ENCODE measurements at regions not wholly inside any gene's neighbourhood (a gene's known extent, or its start where the extent isn't known, plus 50 kb on each side); places are given as distances from the start of the nearest gene placed in this dataset.

DNA sequence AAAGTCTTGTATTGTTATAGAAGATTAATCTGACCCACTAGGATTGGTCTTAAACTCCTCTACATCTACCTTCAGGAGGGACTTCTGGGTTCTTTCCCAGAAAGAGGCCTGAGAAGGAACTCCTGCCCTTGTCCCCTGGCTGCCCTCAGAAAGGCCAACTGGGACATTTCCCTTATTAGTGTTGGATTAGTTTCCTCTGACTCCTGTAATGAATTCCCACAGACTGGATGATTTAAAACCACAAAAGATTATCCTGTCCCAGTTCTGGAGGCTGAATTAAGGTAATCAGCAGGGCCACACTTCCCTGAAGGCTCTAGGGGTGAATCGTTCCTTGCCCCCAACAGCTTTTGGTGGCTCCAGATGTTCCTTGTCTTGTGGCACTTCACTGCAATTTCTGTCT, 102.8 kb upstream of the NMNAT3 start:
- DNase-seq (ENCODE audit: extremely low read depth in 1 of 2, low read depth in 1 of 2) = no peak

DNA sequence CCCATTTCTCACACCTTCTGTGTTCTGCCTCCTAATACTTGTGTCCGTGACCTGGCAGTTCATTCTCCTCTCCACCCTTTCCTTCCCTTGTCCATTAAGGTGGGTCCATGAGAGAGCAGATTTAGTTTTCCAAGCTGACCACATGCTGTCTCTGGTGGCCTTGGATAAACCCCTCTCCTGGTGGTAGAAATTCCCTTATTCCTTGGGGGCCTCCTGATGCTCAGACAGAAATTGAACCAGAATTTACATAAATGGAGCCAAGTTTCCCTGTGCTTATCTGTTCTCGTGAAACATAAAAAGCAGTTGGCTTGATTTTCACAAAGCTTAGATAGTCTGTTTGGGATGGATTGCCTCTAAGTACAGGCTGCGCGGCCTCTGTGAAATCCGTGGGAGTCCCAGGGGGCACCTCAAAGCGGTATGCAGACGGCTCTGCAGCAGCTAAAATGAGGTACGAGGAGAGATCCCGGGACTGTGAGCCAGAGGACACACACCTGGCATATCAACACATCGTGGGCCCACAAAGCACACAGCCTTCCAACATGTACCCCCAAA, 101.0 kb upstream of the NMNAT3 start:
- DNase-seq (ENCODE audit: extremely low read depth in 1 of 2, low read depth in 1 of 2) = no peak

DNA sequence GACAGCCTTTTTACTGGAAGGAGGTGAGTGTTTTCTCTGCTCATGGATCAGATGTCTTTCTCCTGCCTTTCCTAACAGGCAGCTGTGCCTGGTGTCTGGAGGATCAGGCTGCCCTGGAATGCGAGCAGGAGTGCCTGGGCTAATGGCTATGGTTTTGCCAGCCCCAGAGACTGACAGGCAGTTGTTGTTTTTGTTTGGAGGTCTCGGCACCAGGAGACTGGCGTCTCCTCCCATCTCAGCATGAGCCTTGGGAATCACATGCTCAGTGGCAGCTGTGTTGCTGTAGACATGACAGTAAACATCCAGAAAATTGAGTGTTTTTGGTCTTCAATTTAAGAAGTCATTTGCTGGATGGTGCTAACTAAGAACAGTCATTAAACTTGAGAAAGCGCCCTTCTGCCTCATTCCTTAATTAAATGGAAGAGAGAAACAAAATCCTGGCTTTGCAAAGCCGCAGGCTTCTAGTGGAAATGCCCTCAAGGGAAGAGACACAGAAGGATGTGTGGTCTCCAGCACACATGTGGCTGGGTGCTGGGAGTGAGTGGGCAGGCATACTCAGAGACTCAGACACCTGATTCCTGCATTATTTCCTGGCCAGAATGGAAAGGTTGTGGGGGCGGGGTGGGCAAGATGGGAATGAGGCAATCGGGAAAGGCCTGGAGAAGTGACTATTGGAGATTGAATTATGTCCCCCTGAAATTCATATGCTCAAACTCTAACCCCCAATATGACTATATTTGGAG, 97.0 kb upstream of the NMNAT3 start:
- DNase-seq (ENCODE audit: extremely low read depth in 1 of 2, low read depth in 1 of 2) = no peak

DNA sequence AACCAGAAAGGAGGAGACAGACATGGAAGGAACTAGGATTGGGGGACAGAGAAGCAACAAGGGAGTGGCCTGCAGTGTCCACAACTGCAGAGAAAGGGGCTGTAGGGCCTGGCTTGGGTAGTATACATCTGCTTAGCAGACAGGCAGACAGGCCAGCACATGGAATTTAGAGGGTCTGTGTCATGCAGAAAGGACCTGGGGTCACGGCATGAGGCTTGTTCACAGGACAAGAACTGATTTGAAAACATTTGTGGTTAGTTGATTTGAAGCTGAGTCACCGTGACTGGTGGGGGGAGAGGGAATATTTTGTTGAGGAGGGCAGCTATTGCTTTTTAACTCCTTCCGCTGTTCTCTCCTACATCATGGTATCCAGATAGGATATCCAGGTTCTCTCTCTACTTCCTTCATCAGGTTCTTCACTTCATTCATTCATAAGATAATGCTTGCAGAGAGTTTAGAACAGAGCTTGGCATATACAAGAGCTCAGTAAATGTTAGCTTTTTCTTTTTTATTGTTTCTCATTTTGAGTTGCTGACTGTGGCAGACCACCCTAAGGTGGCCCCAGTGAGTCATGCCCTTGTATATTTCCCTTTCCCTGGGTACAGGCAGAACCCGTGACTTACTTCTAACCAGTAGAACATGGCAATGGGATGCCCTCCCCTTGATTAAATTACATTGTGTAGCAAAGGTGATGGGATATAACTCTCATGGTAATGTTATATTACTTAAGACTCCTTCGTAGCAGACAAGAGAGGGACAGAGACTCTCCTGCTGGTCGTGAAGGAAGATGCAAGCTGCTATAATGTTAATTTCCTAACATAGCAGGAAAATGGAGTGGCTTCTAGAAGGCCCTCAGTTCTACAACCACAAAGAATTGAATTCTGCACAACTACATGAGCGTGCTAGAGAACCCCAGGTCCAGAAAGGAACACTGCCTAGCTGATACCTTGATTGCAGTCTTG, 95.0 kb upstream of the NMNAT3 start:
- DNase-seq (ENCODE audit: extremely low read depth in 1 of 2, low read depth in 1 of 2) = peak in 1 of 2 donors; percentile 0

DNA sequence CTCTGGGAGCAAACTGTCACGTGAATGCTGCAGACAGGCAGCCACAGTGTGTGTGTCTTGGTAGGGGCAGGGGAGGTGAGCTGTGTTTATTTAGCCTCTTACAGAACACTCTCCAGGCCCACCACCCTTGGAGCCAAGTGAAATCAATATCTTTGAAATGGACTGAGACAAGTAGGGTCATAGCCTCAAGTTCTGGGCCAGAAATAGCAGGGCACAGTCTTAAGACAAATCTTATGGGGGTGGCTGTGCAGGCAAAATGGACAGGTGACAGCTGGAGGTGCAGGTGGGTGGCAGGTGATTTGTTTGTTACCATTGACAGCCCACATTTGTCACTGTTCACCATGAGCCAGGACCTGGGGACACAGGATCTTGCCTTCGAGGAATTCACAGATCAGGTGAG, 93.6 kb upstream of the NMNAT3 start:
- DNase-seq (ENCODE audit: extremely low read depth in 1 of 2, low read depth in 1 of 2) = no peak

DNA sequence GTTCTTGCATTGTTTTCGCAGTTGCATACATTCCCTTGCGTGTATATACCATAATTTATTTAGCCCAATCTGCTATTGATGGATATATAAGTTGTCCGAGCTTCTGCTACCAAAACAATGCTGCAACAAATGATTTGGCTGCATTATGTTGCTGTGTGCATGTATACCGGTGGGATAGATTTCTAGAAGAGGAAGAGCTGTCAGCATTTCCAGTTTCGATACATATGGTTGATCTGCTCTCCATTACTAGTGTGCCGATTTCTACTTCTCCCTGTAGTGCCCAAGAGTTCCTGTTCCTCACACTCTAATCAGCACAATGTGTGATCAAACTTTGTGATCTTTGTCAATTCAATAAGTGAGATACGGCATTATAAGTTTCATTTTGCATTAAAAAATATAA, 92.8 kb upstream of the NMNAT3 start:
- DNase-seq (ENCODE audit: extremely low read depth in 1 of 2, low read depth in 1 of 2) = no peak

DNA sequence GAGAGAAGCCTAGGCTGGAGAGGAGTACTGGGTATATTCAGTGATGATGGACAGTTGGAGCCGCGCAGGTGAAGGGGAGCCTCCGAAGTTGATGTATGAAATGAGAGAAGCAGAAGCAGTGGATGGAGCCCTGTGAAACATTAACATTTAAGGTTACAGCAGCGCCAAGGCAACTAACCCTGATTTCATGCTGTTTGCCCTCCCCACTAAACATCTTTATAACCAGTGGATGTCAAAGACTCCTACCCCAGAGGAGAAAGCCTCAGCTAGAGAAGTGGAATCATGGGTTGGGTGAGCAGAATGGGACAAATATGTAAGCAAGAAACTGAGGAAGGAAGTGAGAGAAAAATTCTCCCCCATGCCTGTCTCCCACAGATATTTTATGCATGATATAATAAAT, 92.0 kb upstream of the NMNAT3 start:
- no peak for DNase-seq (ENCODE audit: extremely low read depth in 1 of 2, low read depth in 1 of 2)

DNA sequence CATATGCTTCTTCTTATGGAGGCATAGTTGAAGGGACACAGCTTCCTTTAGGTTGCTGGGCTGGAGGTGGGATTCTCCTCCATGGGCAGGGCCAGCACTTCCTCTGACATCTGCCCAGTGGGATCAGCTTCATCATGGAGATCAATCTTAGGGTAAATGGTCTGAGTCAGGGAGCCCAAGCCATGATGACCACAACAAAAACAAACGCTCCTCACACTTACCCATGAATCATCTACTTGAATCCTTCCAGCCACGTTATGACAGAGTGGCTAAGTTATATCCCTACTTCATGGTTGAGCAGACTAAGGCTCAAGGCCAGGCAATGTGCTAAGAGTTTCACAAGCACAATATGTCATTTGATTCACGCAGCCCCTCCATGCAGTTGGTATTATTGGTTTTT, 87.2 kb upstream of the NMNAT3 start:
- no peak for DNase-seq (ENCODE audit: extremely low read depth in 1 of 2, low read depth in 1 of 2)

DNA sequence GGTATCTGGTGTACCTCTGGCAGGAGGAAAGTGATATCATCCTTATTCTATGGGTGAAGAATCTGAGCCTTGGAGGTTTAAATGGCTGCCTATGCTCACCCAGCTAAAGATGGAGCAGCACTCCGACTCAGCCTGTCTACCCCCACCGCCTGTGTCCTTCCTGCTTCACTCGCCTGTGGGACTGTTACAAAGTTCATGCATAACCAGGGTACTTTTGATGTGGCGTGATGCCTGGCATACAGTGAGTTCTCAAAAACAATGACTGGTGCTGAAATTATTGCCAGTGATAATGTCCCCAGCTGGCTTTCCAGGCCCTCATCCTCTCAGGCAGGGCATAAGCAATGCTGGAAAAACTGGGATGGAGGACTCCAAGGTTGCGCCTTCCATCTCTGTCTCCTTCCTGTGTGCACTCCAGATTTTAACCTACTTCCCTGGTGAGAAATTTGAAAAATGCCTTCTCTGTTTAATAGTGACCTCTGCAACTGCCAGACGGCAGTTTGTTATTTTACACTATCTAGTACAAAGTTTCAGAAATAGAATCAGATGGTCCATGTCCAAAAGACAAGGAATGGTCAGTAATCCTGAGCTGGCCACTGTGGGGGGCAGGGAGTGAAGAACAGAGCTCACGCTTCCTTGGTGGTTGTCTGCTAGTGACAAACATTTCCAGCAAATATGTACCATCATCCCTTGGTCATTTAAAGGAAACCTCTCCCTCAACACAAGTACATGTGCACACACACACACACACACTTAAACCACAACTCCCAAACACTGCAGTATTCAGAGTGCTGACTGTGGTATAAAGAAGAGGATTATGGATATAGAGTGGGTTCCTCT, 86.5 kb upstream of the NMNAT3 start:
- no peak for DNase-seq (ENCODE audit: extremely low read depth in 1 of 2, low read depth in 1 of 2)

DNA sequence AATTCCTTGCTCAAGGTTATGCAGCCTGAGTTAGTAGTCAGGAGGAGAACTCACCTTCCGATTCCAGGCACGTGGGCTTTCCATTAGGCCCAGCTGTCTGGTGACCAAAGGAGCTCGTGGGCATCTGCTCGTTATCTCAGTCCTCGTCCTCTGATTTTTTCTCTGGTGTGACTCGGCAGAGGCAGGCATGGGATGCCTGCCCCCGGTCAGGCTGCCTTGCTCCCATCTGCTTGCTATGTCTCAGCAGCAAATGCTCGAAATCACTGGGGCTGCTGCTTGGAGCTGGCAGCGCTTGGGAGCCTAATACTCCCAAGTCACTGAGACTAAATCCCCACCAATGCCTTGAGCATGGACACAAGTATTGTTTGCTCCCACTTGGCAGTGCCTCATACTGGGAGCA, 84.5 kb upstream of the NMNAT3 start:
- no peak for DNase-seq (ENCODE audit: extremely low read depth in 1 of 2, low read depth in 1 of 2)

DNA sequence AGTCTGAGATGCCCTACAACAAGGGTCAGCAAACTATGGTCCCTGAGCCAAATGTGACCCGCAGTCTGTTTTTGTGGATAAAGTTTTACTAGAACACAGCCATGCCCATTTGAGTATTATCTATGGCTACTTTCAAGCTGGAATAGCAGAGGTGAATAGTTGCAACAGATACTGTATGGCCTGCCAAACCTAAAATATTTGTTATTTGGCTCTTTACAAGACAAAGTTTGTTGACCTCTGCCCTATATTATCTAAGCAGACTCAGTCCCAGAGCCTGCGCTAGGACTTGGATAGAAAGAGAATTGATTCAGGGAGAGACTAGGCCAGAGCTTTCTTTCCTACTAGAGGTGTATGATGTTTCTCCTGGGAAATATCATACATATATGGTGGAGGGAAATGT, 81.7 kb upstream of the NMNAT3 start:
- no peak for DNase-seq (ENCODE audit: extremely low read depth in 1 of 2, low read depth in 1 of 2)

DNA sequence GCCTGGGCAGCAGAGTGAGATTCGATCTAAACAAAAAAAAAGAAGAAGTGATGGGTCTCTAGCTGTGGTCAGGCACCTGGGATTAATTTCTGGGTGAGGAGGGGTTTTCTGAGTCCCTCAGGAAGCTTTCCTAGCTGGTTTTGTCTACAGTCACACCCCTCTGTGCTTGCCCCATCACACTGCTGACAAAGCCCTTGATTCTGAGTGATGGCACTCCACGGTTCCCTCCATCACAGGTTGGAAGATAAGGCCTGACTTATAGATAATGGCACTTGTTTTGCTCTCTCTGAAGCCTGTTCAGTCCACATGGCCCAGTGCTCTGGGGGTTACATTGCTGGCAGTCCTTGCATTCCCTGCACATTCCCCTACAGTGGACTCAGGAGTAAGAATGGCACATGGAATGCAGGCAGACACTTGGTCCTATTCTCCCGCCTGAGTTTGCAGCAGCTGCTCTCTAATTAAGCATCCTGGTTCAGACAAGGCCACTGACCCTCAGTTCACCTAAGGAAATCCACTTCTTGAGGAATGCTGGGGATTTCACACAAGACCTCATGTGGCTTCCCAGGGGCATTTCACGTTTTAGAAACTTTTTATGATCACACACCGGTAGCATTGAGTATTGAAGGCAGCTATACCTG, 81.0 kb upstream of the NMNAT3 start:
- no peak for DNase-seq (ENCODE audit: extremely low read depth in 1 of 2, low read depth in 1 of 2)

DNA sequence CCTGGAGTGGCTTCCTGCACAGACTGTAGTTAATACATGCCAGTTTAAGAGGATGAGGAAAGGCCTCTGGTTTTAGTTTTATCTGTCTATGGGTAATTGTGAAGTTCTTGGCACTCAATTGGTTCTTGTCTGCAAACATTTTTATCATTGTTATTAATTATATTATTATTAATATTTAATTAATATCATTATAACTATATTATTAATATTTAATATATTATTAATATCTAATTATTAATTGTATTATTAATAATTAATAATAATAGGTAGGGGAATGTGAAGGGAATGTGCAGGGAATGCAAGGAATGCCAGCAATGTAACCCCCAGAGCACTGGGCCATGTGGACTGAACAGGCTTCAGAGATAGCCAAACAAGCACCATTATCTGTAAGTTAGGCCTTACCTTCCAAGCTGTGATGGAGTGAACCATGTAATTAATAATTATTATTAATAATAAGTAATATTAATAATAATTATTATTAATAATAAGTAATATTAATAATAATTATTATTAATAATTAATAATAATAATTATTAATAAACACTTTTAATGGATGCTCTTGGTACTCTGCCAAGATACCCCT, 79.8 kb upstream of the NMNAT3 start:
- no peak for DNase-seq (ENCODE audit: extremely low read depth in 1 of 2, low read depth in 1 of 2)

DNA sequence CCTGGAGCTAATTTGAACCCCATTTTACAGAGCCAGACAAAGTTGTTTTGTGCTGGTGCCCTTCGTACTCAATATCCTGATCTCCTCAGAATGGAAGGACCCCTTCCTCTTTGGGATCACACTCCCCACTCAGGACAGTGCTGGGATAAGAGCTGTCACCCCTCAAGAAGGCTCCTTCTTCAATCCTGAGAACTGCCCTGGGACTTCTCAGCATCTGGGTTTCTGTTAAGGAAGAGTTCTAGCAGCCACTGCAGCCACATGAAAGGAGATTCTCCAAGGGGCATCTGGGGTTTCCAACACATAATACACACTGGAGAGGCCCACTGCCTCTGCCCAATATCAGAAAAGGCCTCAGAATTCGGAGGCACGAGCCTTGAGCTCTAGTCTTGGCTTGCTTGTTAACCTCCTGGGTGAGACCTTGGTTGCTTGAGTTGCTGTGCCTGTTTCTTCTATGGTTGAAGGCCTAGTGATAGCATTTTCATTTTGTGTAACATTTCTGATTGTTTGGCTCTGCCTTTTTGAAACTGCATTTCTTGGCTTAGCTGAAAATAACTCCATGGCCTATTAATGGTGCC, 78.8 kb upstream of the NMNAT3 start:
- DNase-seq (ENCODE audit: extremely low read depth in 1 of 2, low read depth in 1 of 2) = no peak

DNA sequence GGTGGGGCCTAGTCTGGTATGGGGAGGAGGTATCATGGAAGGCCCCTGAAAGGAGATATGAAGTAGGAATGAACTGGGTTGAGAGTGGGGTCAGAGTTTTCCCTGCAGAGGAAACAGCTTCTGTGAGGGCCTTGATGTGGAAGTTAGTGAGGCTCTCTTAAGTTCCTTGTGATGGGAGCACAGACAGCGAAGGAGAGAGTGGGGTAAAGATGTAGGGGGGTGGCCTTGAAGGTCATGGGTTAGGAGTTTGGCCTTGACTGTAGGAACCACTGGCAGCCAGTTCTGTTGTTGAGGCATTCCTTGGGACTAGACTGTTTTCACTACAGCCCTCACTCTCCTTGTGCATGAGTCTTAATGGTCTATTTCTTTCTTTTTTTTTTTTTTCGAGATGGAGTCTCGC, 77.8 kb upstream of the NMNAT3 start:
- no peak for DNase-seq (ENCODE audit: extremely low read depth in 1 of 2, low read depth in 1 of 2)

DNA sequence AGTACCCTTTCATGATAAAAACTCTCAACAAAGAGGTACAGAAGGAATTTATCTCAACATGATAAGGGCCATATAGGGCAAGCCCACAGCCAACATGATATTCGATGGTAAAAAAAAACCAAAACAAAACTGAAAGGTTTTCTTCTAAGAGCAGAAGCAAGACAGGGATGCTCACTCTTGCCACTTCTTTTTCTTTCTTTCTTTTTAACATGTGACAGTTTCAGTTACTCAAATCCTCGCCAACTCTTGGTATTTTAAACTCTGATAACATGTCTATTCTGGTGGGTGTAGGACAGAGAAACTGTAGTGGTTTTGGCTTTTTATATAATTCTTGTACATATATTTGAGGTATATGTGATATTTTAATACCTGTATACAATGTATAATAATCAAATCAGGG, 74.0 kb upstream of the NMNAT3 start:
- no peak for DNase-seq (ENCODE audit: extremely low read depth in 1 of 2, low read depth in 1 of 2)

DNA sequence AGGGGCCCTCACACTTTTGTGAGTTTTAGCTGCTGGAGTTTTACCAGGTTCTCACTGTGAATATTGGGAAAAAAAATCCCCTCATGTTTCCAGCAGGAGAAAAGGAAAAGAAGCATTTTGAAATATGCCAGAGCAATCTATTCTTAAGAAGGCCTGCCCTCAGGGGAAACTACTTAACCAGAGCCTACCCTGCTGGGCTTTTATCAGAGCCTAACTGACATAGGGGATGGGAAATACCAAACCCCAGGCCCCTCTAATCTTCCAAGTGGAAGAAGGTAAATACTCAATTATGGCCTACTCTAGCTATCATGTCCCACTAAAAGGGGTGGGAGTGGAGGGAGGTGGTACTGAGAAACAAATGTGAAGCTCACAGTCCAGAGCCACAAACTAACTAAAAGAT, 68.7 kb upstream of the NMNAT3 start:
- DNase-seq (ENCODE audit: extremely low read depth in 1 of 2, low read depth in 1 of 2) = no peak

DNA sequence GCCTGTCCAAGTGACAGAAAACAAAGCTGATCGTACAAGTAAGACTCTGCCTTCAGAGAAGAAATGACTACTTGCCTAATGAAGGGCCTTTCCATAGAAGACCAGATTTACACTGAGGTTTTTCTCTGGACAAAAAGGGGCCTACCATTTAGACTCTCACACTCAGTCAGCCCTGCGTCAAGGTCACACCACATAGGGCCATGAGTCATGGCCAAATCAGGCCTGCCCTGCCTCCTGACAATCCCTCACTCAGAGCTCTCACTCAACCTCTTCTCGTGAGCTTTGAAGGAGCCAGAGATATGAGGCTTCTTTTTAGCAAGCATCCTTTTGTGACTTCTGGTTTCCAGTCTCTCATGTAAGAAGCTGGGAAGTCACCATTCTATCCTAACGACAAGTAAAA, 68.1 kb upstream of the NMNAT3 start:
- DNase-seq (ENCODE audit: extremely low read depth in 1 of 2, low read depth in 1 of 2) = no peak

DNA sequence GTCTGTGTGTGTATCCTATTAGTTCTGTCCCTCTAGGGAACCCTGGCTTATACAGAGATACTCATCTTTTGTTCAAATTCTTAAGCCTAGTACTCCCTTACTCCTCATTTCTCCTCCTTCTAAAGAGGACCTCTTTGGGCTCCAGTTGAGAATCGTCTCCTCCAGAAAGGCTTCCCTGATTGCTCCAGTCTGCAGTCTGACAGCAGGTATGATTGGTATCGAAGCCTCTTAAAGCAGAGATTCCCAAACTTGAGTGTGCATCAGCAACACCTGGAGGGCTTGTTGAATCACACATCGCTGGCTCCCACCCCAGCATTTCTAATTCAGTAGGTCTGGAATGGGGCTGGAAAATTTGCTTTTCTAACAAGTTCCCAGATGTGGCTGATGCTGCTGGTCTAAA, 60.9 kb upstream of the NMNAT3 start:
- no peak for DNase-seq (ENCODE audit: extremely low read depth in 1 of 2, low read depth in 1 of 2)

All from stimulated activated CD8-positive, alpha-beta memory T cell treated with anti-CD3 and anti-CD28 coated beads, Interleukin-7, amount 100 ng/mL, for 48 hours (primary cell).